CD4-positive, alpha-beta memory T cell (primary cell): ENCODE measurements at regions not wholly inside any gene's neighbourhood (a gene's known extent, or its start where the extent isn't known, plus 50 kb on each side); places are given as distances from the start of the nearest gene placed in this dataset.

Experiments
- CTCF ChIA-PET: fragments of 350-600 bp; sonication (Branson Sonifier 250); formaldehyde crosslinking; loops from one replicate; lab custom pipeline; 2021; ENCODE audit warnings: inconsistent platforms; ENCODE audit not compliant: partially characterized antibody; lab: Charles Lee
- POLR2A ChIA-PET: fragments of 350-600 bp; sonication (Branson Sonifier 250); formaldehyde crosslinking; loops from one replicate; lab custom pipeline; 2021; ENCODE audit not compliant: partially characterized antibody; lab: Charles Lee
- DNase-seq, 5 donors: peaks; one replicate each; pipeline versions ENCODE4 v3.0.0 to v3.0.0-alpha.2; 2020 to 2022; ENCODE audit warnings: mixed read lengths in 1 of 5
- H3K27ac ChIP-seq: one replicate; pipeline ENCODE4 v1.7.0; 2013; ENCODE audit warnings: low read depth, low read length
- H3K27me3 ChIP-seq: 2 replicates; pipeline ENCODE4 v1.7.0; 2013; ENCODE audit warnings: mild to moderate bottlenecking, low read length, moderate library complexity; ENCODE audit not compliant: insufficient read depth
- H3K36me3 ChIP-seq: 2 replicates; pipeline ENCODE4 v1.7.0; 2013; ENCODE audit warnings: mild to moderate bottlenecking, low read length, moderate library complexity; ENCODE audit not compliant: insufficient read depth
- H3K4me1 ChIP-seq: 2 replicates; pipeline ENCODE4 v1.7.0; 2013; ENCODE audit warnings: mild to moderate bottlenecking, low read length, moderate library complexity; ENCODE audit not compliant: insufficient read depth
- H3K4me3 ChIP-seq, 2 donors: one replicate each; pipeline ENCODE4 v1.7.0; 2013; ENCODE audit warnings: low read length in 2 of 2, mild to moderate bottlenecking in 1 of 2
- H3K9me3 ChIP-seq, 2 donors: one replicate each; pipeline ENCODE4 v1.7.0; 2013; ENCODE audit warnings: low read length in 2 of 2, control low read depth in 1 of 2; ENCODE audit not compliant: control insufficient read depth in 1 of 2
- H3K27ac Mint-ChIP-seq, 7 donors: one replicate each; pipeline ENCODE4 v1.8.0; 2020 to 2021; ENCODE audit warnings: mixed read lengths in 7 of 7, mild to moderate bottlenecking in 6 of 7, inconsistent platforms in 3 of 7, moderate library complexity in 3 of 7
- H3K27me3 Mint-ChIP-seq, 2 donors: one replicate each; pipeline ENCODE4 v1.8.0; 2020 to 2021; ENCODE audit warnings: mixed read lengths in 2 of 2
- H3K36me3 Mint-ChIP-seq, 2 donors: one replicate each; pipeline ENCODE4 v1.8.0; 2020 to 2021; ENCODE audit warnings: mixed read lengths in 2 of 2, inconsistent platforms in 1 of 2, mild to moderate bottlenecking in 1 of 2
- H3K4me1 Mint-ChIP-seq, 4 donors: one replicate each; pipeline ENCODE4 v1.8.0; 2020 to 2021; ENCODE audit warnings: mixed read lengths in 4 of 4, mild to moderate bottlenecking in 1 of 4
- H3K4me3 Mint-ChIP-seq, 8 donors: one replicate each; pipeline ENCODE4 v1.8.0; 2020 to 2021; ENCODE audit warnings: mixed read lengths in 8 of 8, mild to moderate bottlenecking in 7 of 8, moderate library complexity in 6 of 8, inconsistent platforms in 3 of 8
- H3K9me3 Mint-ChIP-seq, 8 donors: one replicate each; pipeline ENCODE4 v1.8.0; 2020 to 2021; ENCODE audit warnings: mixed read lengths in 8 of 8, mild to moderate bottlenecking in 5 of 8, inconsistent platforms in 3 of 8, moderate library complexity in 1 of 8
- intact Hi-C: fragments of 100-400 bp; cut with micrococcal nuclease; formaldehyde crosslinking; loops from one replicate; pipeline ENCODE4 v1.15.1; 2023

- Mint-ChIP-seq H3K4me1 (no peaks in the 10 kb centered on the region), H3K9me3 (peaks cover 0 to 9% (median 2%) of the 10 kb centered on the region in 8 donors), H3K27me3 (no peaks in the 10 kb centered on the region), H3K27ac (no peak overlapping the region), H3K4me3 (no peak overlapping the region), H3K36me3 (no peaks in the 10 kb centered on the region)
- no peak overlapping the region for H3K27ac ChIP-seq
- H3K27me3 ChIP-seq, result no peaks in the 10 kb centered on the region
- CTCF ChIA-PET, result no interaction called here
- intact Hi-C loops, result no loop called here
- POLR2A ChIA-PET, result no interaction called here
- no peaks in the 10 kb centered on the region for H3K36me3 ChIP-seq
- H3K9me3 ChIP-seq, result no peaks in the 10 kb centered on the region
- no peaks in the 10 kb centered on the region for H3K4me1 ChIP-seq
- no peak overlapping the region for H3K4me3 ChIP-seq
- no peak for DNase-seq
These were observed 77.9 kb upstream of the ZNF804A start for GRCh38 chr2:184520441-184520840.

GRCh38 chr2:184523732-184524131 lies 74.6 kb upstream of the ZNF804A start:
- no peak overlapping the region for H3K4me3 Mint-ChIP-seq
- CTCF ChIA-PET, result no interaction called here
- no peak overlapping the region for H3K27ac Mint-ChIP-seq
- POLR2A ChIA-PET, result no interaction called here
- Histone ChIP-seq H3K36me3 (no peaks in the 10 kb centered on the region), H3K27ac (no peak overlapping the region), H3K9me3 (peaks cover 0 to 11% of the 10 kb centered on the region in 2 donors), H3K4me3 (no peak overlapping the region), H3K27me3 (no peaks in the 10 kb centered on the region), H3K4me1 (no peaks in the 10 kb centered on the region)
- intact Hi-C loops, result no loop called here
- H3K9me3 Mint-ChIP-seq, result peaks cover 0 to 25% (median 15%) of the 10 kb centered on the region in 8 donors
- H3K27me3 Mint-ChIP-seq, result no peaks in the 10 kb centered on the region
- H3K4me1 Mint-ChIP-seq, result no peaks in the 10 kb centered on the region
- no peaks in the 10 kb centered on the region for H3K36me3 Mint-ChIP-seq
- no peak for DNase-seq

- H3K4me3 ChIP-seq, result no peak overlapping the region
These were observed 73.6 kb upstream of the ZNF804A start for GRCh38 chr2:184524551-184525382.

GRCh38 chr2:184527058-184527457 lies 71.3 kb upstream of the ZNF804A start:
- H3K9me3 Mint-ChIP-seq, result peaks cover 3 to 43% (median 26%) of the 10 kb centered on the region in 8 donors
- no peaks in the 10 kb centered on the region for H3K4me1 Mint-ChIP-seq
- Histone ChIP-seq H3K36me3 (no peaks in the 10 kb centered on the region), H3K4me1 (no peaks in the 10 kb centered on the region), H3K9me3 (peaks cover 0 to 11% of the 10 kb centered on the region in 2 donors), H3K27ac (no peak overlapping the region), H3K27me3 (no peaks in the 10 kb centered on the region), H3K4me3 (no peak overlapping the region)
- no peak overlapping the region for H3K27ac Mint-ChIP-seq
- intact Hi-C loops, result no loop called here
- no peak overlapping the region for H3K4me3 Mint-ChIP-seq
- no peaks in the 10 kb centered on the region for H3K27me3 Mint-ChIP-seq
- H3K36me3 Mint-ChIP-seq, result no peaks in the 10 kb centered on the region
- DNase-seq, result no peak
- ChIA-PET POLR2A (no interaction called here), CTCF (no interaction called here)

More at GRCh38 chr2:184524551-184525382, 73.6 kb upstream of the ZNF804A start:
- no peak for DNase-seq
- H3K36me3 Mint-ChIP-seq, result no peaks in the 10 kb centered on the region
- Histone ChIP-seq H3K4me1 (no peaks in the 10 kb centered on the region), H3K9me3 (peaks cover 0 to 11% of the 10 kb centered on the region in 2 donors), H3K36me3 (no peaks in the 10 kb centered on the region), H3K27me3 (no peaks in the 10 kb centered on the region), H3K27ac (no peak overlapping the region)
- H3K9me3 Mint-ChIP-seq, result peaks cover 2 to 35% (median 21%) of the 10 kb centered on the region in 8 donors
- POLR2A ChIA-PET, result no interaction called here
- no peaks in the 10 kb centered on the region for H3K27me3 Mint-ChIP-seq
- CTCF ChIA-PET, result no interaction called here
- H3K4me3 Mint-ChIP-seq, result no peak overlapping the region
- no peaks in the 10 kb centered on the region for H3K4me1 Mint-ChIP-seq
- intact Hi-C loops, result no loop called here
- H3K27ac Mint-ChIP-seq, result no peak overlapping the region

- H3K4me1 Mint-ChIP-seq, result no peaks in the 10 kb centered on the region
- ChIA-PET CTCF (no interaction called here), POLR2A (no interaction called here)
These were observed 70.2 kb upstream of the ZNF804A start for GRCh38 chr2:184528119-184528518.

GRCh38 chr2:184530239-184530638 lies 68.1 kb upstream of the ZNF804A start:
- H3K27ac ChIP-seq, result no peak overlapping the region
- intact Hi-C loops, result no loop called here
- Mint-ChIP-seq H3K36me3 (no peaks in the 10 kb centered on the region), H3K9me3 (peaks cover 3 to 39% (median 25%) of the 10 kb centered on the region in 8 donors), H3K27me3 (no peaks in the 10 kb centered on the region), H3K4me3 (no peak overlapping the region), H3K27ac (peak overlapping the region in 1 of 7 donors; percentile 53), H3K4me1 (no peaks in the 10 kb centered on the region)
- POLR2A ChIA-PET, result no interaction called here
- peaks cover 0 to 11% of the 10 kb centered on the region in 2 donors for H3K9me3 ChIP-seq
- CTCF ChIA-PET, result no interaction called here
- H3K27me3 ChIP-seq, result no peaks in the 10 kb centered on the region
- no peak overlapping the region for H3K4me3 ChIP-seq
- H3K36me3 ChIP-seq, result no peaks in the 10 kb centered on the region
- DNase-seq, result no peak
- no peaks in the 10 kb centered on the region for H3K4me1 ChIP-seq

More at GRCh38 chr2:184528119-184528518, 70.2 kb upstream of the ZNF804A start:
- Mint-ChIP-seq H3K27me3 (no peaks in the 10 kb centered on the region), H3K36me3 (no peaks in the 10 kb centered on the region), H3K4me3 (no peak overlapping the region), H3K9me3 (peaks cover 3 to 43% (median 26%) of the 10 kb centered on the region in 8 donors), H3K27ac (no peak overlapping the region)
- Histone ChIP-seq H3K36me3 (no peaks in the 10 kb centered on the region), H3K27me3 (no peaks in the 10 kb centered on the region), H3K4me1 (no peaks in the 10 kb centered on the region), H3K4me3 (no peak overlapping the region), H3K27ac (no peak overlapping the region), H3K9me3 (peaks cover 0 to 11% of the 10 kb centered on the region in 2 donors)
- no peak for DNase-seq
- intact Hi-C loops, result no loop called here

- H3K36me3 ChIP-seq, result no peaks in the 10 kb centered on the region
- intact Hi-C loops, result no loop called here
- H3K4me3 Mint-ChIP-seq, result no peak overlapping the region
- H3K4me1 Mint-ChIP-seq, result no peaks in the 10 kb centered on the region
- ChIA-PET POLR2A (no interaction called here), CTCF (no interaction called here)
- DNase-seq, result no peak
- H3K4me3 ChIP-seq, result no peak overlapping the region
- H3K27me3 ChIP-seq, result no peaks in the 10 kb centered on the region
- H3K27me3 Mint-ChIP-seq, result no peaks in the 10 kb centered on the region
- no peak overlapping the region for H3K27ac Mint-ChIP-seq
- no peaks in the 10 kb centered on the region for H3K4me1 ChIP-seq
- H3K9me3 ChIP-seq, result peaks cover 0 to 11% of the 10 kb centered on the region in 2 donors
- no peaks in the 10 kb centered on the region for H3K36me3 Mint-ChIP-seq
- H3K27ac ChIP-seq, result no peak overlapping the region
- peaks cover 3 to 39% (median 21%) of the 10 kb centered on the region in 8 donors for H3K9me3 Mint-ChIP-seq
These were observed 67.4 kb upstream of the ZNF804A start for GRCh38 chr2:184530959-184531358.
